Thymus (tissue), 11 donors: ENCODE measurements at regions not wholly inside any gene's neighbourhood (a gene's known extent, or its start where the extent isn't known, plus 50 kb on each side); places are given as distances from the start of the nearest gene placed in this dataset.

Experiments
- DNase-seq, 9 donors: peaks; one replicate each; pipeline ENCODE4 v3.0.0-alpha.2; 2013; ENCODE audit warnings: low spot score in 9 of 9, low read depth in 6 of 9, missing footprints in 1 of 9
- H3K27ac ChIP-seq, 2 donors: one replicate each; pipeline ENCODE4 v1.5.1; 2013; ENCODE audit warnings: control low read depth in 1 of 2, low read depth in 1 of 2, low read length in 1 of 2, mild to moderate bottlenecking in 1 of 2, moderate library complexity in 1 of 2
- H3K27me3 ChIP-seq, 2 donors: one replicate each; pipeline ENCODE4 v1.5.1; 2013; ENCODE audit warnings: low read length in 1 of 2; ENCODE audit not compliant: control insufficient read depth in 2 of 2, insufficient read depth in 1 of 2
- H3K36me3 ChIP-seq, 2 donors: one replicate each; pipeline ENCODE4 v1.5.1; 2013; ENCODE audit warnings: low read length in 1 of 2, mild to moderate bottlenecking in 1 of 2, moderate library complexity in 1 of 2; ENCODE audit not compliant: control insufficient read depth in 2 of 2, insufficient read depth in 2 of 2
- H3K4me1 ChIP-seq, 2 donors: one replicate each; pipeline ENCODE4 v1.5.1; 2013; ENCODE audit warnings: low read length in 2 of 2; ENCODE audit not compliant: control insufficient read depth in 2 of 2, insufficient read depth in 2 of 2
- H3K4me3 ChIP-seq, 2 donors: one replicate each; pipeline ENCODE4 v1.5.1; 2013; ENCODE audit warnings: low read length in 2 of 2, control low read depth in 1 of 2, mild to moderate bottlenecking in 1 of 2
- H3K9me3 ChIP-seq, 2 donors: one replicate each; pipeline ENCODE4 v1.5.1; 2013; ENCODE audit warnings: low read length in 1 of 2, mild to moderate bottlenecking in 1 of 2; ENCODE audit not compliant: control insufficient read depth in 2 of 2, insufficient read depth in 1 of 2
- WGBS: extraction: QIAGEN DNeasy Blood & Tissue Kit; methylation state at CpG from one replicate; pipeline ENCODE4 v1.1.7; 2013; 5-methylcytosine and 5-hydroxymethylcytosine counted together
- donor health status: healthy.

GRCh38 chr1:232222614-232223013, 407.3 kb downstream of the SIPA1L2 start:
- Histone ChIP-seq H3K4me1 (no peaks in the 10 kb centered on the region), H3K27me3 (no peaks in the 10 kb centered on the region), H3K27ac (no peak overlapping the region), H3K36me3 (no peaks in the 10 kb centered on the region), H3K9me3 (no peaks in the 10 kb centered on the region), H3K4me3 (no peak overlapping the region)
- 97% methylated on average over 4 of the region's 4 CpGs for WGBS
- DNase-seq, result no peak

GRCh38 chr1:232221802-232222499, 408.0 kb downstream of the SIPA1L2 start:
- H3K9me3 ChIP-seq, result no peaks in the 10 kb centered on the region
- H3K4me3 ChIP-seq, result no peak overlapping the region
- H3K4me1 ChIP-seq, result no peaks in the 10 kb centered on the region
- no peak overlapping the region for H3K27ac ChIP-seq
- no peak for DNase-seq
- H3K27me3 ChIP-seq, result no peaks in the 10 kb centered on the region
- 95% methylated on average over 3 of the region's 3 CpGs for WGBS
- no peaks in the 10 kb centered on the region for H3K36me3 ChIP-seq

GRCh38 chr1:232218955-232219865, 410.7 kb downstream of the SIPA1L2 start:
- no peaks in the 10 kb centered on the region for H3K9me3 ChIP-seq
- H3K36me3 ChIP-seq, result no peaks in the 10 kb centered on the region
- 94% methylated on average over 7 of the region's 7 CpGs for WGBS
- H3K27ac ChIP-seq, result no peak overlapping the region
- no peaks in the 10 kb centered on the region for H3K27me3 ChIP-seq
- H3K4me1 ChIP-seq, result no peaks in the 10 kb centered on the region
- DNase-seq, result no peak
- no peak overlapping the region for H3K4me3 ChIP-seq

GRCh38 chr1:232213928-232214327, 416.0 kb downstream of the SIPA1L2 start:
- 87% methylated on average over 1 of the region's 1 CpG for WGBS
- Histone ChIP-seq H3K36me3 (no peaks in the 10 kb centered on the region), H3K27me3 (no peaks in the 10 kb centered on the region), H3K4me3 (no peak overlapping the region), H3K27ac (no peak overlapping the region), H3K4me1 (no peaks in the 10 kb centered on the region), H3K9me3 (no peaks in the 10 kb centered on the region)
- no peak for DNase-seq

- 63% methylated on average over 1 of the region's 1 CpG for WGBS
- no peak for DNase-seq
- Histone ChIP-seq H3K27me3 (no peaks in the 10 kb centered on the region), H3K27ac (no peak overlapping the region), H3K36me3 (no peaks in the 10 kb centered on the region), H3K4me3 (no peak overlapping the region), H3K9me3 (no peaks in the 10 kb centered on the region), H3K4me1 (no peaks in the 10 kb centered on the region)
Measured at GRCh38 chr1:232212253-232212652, 417.7 kb downstream of the SIPA1L2 start.

- WGBS, result 86% methylated on average over 2 of the region's 2 CpGs
- Histone ChIP-seq H3K27me3 (no peaks in the 10 kb centered on the region), H3K36me3 (no peaks in the 10 kb centered on the region), H3K4me1 (no peaks in the 10 kb centered on the region), H3K4me3 (no peak overlapping the region), H3K9me3 (no peaks in the 10 kb centered on the region), H3K27ac (no peak overlapping the region)
- no peak for DNase-seq
Measured at GRCh38 chr1:232211149-232211548, 418.8 kb downstream of the SIPA1L2 start.

GRCh38 chr1:232209357-232209756, 420.6 kb downstream of the SIPA1L2 start:
- WGBS, result 90% methylated on average over 4 of the region's 4 CpGs
- Histone ChIP-seq H3K27me3 (no peaks in the 10 kb centered on the region), H3K4me3 (no peak overlapping the region), H3K9me3 (no peaks in the 10 kb centered on the region), H3K27ac (no peak overlapping the region), H3K4me1 (no peaks in the 10 kb centered on the region), H3K36me3 (no peaks in the 10 kb centered on the region)
- DNase-seq, result no peak

- H3K9me3 ChIP-seq, result no peaks in the 10 kb centered on the region
- H3K4me1 ChIP-seq, result no peaks in the 10 kb centered on the region
- 97% methylated on average over 8 of the region's 8 CpGs for WGBS
- DNase-seq, result no peak
- H3K4me3 ChIP-seq, result no peak overlapping the region
- no peaks in the 10 kb centered on the region for H3K27me3 ChIP-seq
- H3K27ac ChIP-seq, result no peak overlapping the region
- H3K36me3 ChIP-seq, result no peaks in the 10 kb centered on the region
Measured at GRCh38 chr1:232207073-232207866, 422.7 kb downstream of the SIPA1L2 start.

- Histone ChIP-seq H3K9me3 (peaks cover 0 to 4% of the 10 kb centered on the region in 2 donors), H3K27ac (no peak overlapping the region), H3K4me3 (no peak overlapping the region), H3K36me3 (no peaks in the 10 kb centered on the region), H3K4me1 (no peaks in the 10 kb centered on the region), H3K27me3 (no peaks in the 10 kb centered on the region)
- no peak for DNase-seq
Measured at GRCh38 chr1:232204269-232204668, 425.7 kb downstream of the SIPA1L2 start.
